ENCODE measurements at regions not wholly inside any gene's neighbourhood (a gene's known extent, or its start where the extent isn't known, plus 50 kb on each side); places are given as distances from the start of the nearest gene placed in this dataset.
"Not testable (repeated sequence)": the region's sequence is repeated elsewhere in the genome, so short reads cannot be mapped to it uniquely, and the experiment has no call there.

DNA sequence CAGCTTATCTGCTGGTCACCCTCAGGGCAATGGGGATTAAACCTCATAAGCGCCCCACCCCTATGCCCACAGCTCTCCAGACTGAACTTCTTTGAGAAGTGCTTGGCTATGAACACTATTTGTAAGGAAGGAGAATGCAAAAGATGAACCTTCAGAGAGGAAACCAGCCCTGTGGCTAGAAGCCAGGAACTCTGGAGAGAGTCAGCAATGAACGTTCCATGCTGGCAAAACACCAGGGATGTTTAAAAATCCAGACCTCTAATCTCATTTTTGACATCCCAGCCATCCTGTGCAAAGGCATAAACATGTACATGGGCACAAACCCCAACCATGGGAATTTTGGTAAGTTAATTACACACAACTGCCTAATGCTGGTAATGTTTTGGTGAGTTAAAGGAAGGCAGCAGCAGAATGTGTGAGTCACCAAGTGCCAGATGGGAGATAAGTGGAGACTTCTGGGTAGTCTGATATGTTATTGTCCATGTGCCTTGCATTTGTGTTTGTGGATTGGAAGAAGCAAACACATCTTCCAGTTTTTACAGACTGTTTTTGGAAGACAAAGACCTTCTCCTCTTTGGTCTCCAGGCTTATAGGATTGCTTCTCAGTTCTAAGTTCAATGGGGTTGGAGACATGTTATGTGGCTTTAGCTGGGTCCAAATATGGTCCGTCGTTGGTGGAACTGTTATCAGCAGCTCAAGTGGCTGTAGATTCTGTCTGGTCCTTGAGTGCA, 174.1 kb upstream of the ETV3 start:
- no peak overlapping the region for H3K27ac Mint-ChIP-seq
- H3K4me3 ChIP-seq (ENCODE audit: low read length) = no peak overlapping the region
- H3K36me3 Mint-ChIP-seq (ENCODE audit: low read depth) = no peaks in the 10 kb centered on the region
- H3K27me3 Mint-ChIP-seq (ENCODE audit: insufficient read depth) = peaks cover 30% of the 10 kb centered on the region
- no peak for TF ChIP-seq CTCF (conservative IDR thresholded peaks at IDR 0.05)
- peaks cover 10% of the 10 kb centered on the region for H3K9me3 Mint-ChIP-seq
- no peak overlapping the region for H3K4me3 Mint-ChIP-seq
- no peaks in the 10 kb centered on the region for H3K36me3 ChIP-seq (ENCODE audit: control insufficient read depth, insufficient read depth, low read length)
- peaks cover 18% of the 10 kb centered on the region for H3K4me1 Mint-ChIP-seq
- H3K9ac ChIP-seq (ENCODE audit: extremely low read depth, low read length, poor library complexity, severe bottlenecking) = no peak overlapping the region
- H3K4me1 ChIP-seq (ENCODE audit: control insufficient read depth, insufficient read depth, low read length) = peaks cover 4% of the 10 kb centered on the region
- DNase-seq = no peak
- H3K27ac ChIP-seq (ENCODE audit: low read depth, low read length) = no peak overlapping the region
- 53 to 58% methylated on average over 3 to 4 of the region's 4 CpGs for WGBS, 2 experiments (ENCODE audit: insufficient coverage in 1 of 2, insufficient read length in 1 of 2)
- no peaks in the 10 kb centered on the region for H3K27me3 ChIP-seq (ENCODE audit: control insufficient read depth, insufficient read depth, low read length, poor library complexity, severe bottlenecking)
- H3K9me3 ChIP-seq (ENCODE audit: control insufficient read depth, low read length) = no peaks in the 10 kb centered on the region

GRCh38 chr1:157311730-157312081, 173.5 kb upstream of the ETV3 start:
- DNase-seq = no peak
- Histone ChIP-seq H3K4me3 (ENCODE audit: low read length) (no peak overlapping the region), H3K4me1 (ENCODE audit: control insufficient read depth, insufficient read depth, low read length) (peaks cover 4% of the 10 kb centered on the region), H3K27me3 (ENCODE audit: control insufficient read depth, insufficient read depth, low read length, poor library complexity, severe bottlenecking) (no peaks in the 10 kb centered on the region), H3K27ac (ENCODE audit: low read depth, low read length) (no peak overlapping the region), H3K9me3 (ENCODE audit: control insufficient read depth, low read length) (no peaks in the 10 kb centered on the region), H3K36me3 (ENCODE audit: control insufficient read depth, insufficient read depth, low read length) (no peaks in the 10 kb centered on the region), H3K9ac (ENCODE audit: extremely low read depth, low read length, poor library complexity, severe bottlenecking) (no peak overlapping the region)
- Mint-ChIP-seq H3K4me3 (no peak overlapping the region), H3K27me3 (ENCODE audit: insufficient read depth) (peaks cover 29% of the 10 kb centered on the region), H3K36me3 (ENCODE audit: low read depth) (no peaks in the 10 kb centered on the region), H3K4me1 (peaks cover 18% of the 10 kb centered on the region), H3K9me3 (peaks cover 5% of the 10 kb centered on the region), H3K27ac (no peak overlapping the region)
- no peak for TF ChIP-seq CTCF (conservative IDR thresholded peaks at IDR 0.05)
- 91 to 92% methylated on average over 4 to 5 of the region's 5 CpGs for WGBS, 2 experiments (ENCODE audit: insufficient coverage in 1 of 2, insufficient read length in 1 of 2)

GRCh38 chr1:157310805-157311729, 172.9 kb upstream of the ETV3 start:
- H3K4me3 Mint-ChIP-seq; H3K27me3 ChIP-seq (ENCODE audit: control insufficient read depth, insufficient read depth, low read length, poor library complexity, severe bottlenecking); H3K27ac ChIP-seq (ENCODE audit: low read depth, low read length); H3K4me1 ChIP-seq (ENCODE audit: control insufficient read depth, insufficient read depth, low read length); H3K9me3 ChIP-seq (ENCODE audit: control insufficient read depth, low read length); H3K4me3 ChIP-seq (ENCODE audit: low read length); H3K36me3 ChIP-seq (ENCODE audit: control insufficient read depth, insufficient read depth, low read length); H3K9me3 Mint-ChIP-seq; H3K36me3 Mint-ChIP-seq (ENCODE audit: low read depth); H3K9ac ChIP-seq (ENCODE audit: extremely low read depth, low read length, poor library complexity, severe bottlenecking); H3K27ac Mint-ChIP-seq: not testable (repeated sequence)
- TF ChIP-seq CTCF (conservative IDR thresholded peaks at IDR 0.05) = peak; percentile 82
- H3K27me3 Mint-ChIP-seq (ENCODE audit: insufficient read depth) = peaks cover 25% of the 10 kb centered on the region
- peaks cover 18% of the 10 kb centered on the region for H3K4me1 Mint-ChIP-seq
- peak; percentile 88 for DNase-seq
- 27% methylated on average over 5 of the region's 6 CpGs; no CpG with 5 or more reads in 1 of the 2 experiments for WGBS, 2 experiments (ENCODE audit: insufficient coverage in 1 of 2, insufficient read length in 1 of 2)

All from endodermal cell (in vitro differentiated cells).